ENCODE measurements at regions not wholly inside any gene's neighbourhood (a gene's known extent, or its start where the extent isn't known, plus 50 kb on each side); places are given as distances from the start of the nearest gene placed in this dataset.
"Not testable (repeated sequence)": the region's sequence is repeated elsewhere in the genome, so short reads cannot be mapped to it uniquely, and the experiment has no call there.

DNA sequence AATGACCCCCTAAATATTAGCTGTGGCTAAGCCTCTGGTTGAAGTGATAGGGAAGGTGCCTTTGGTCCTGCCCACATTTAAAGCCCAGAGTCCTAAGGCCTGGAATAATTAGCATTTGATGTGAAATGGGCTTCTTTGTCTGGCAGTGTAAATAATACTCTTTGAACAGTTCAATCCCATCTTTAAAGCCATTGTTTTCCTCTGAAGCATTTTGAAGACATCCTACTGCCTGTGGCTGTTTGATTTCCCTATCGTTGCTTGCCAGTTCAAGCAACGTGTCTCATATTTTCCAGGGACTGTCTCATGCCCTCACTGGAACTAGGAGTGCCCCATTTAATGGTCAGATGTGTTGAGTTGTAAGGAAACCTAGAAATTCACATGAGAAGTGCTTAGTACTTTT, 89.3 kb upstream of the BTN3A2 start:
- no peak for TF ChIP-seq POLR2A (IDR thresholded peaks at IDR 0.05; ENCODE audit: extremely low read depth, insufficient read length)
- TF ChIP-seq, protein P1, sequence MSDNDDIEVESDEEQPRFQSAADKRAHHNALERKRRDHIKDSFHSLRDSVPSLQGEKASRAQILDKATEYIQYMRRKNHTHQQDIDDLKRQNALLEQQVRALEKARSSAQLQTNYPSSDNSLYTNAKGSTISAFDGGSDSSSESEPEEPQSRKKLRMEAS (IDR thresholded peaks at IDR 0.05; ENCODE audit: low read depth, low read length) = no peak
- no peak overlapping the region for H3K4me3 ChIP-seq (ENCODE audit: low read depth, low read length)
- no peak for DNase-seq (ENCODE audit: low read depth)

DNA sequence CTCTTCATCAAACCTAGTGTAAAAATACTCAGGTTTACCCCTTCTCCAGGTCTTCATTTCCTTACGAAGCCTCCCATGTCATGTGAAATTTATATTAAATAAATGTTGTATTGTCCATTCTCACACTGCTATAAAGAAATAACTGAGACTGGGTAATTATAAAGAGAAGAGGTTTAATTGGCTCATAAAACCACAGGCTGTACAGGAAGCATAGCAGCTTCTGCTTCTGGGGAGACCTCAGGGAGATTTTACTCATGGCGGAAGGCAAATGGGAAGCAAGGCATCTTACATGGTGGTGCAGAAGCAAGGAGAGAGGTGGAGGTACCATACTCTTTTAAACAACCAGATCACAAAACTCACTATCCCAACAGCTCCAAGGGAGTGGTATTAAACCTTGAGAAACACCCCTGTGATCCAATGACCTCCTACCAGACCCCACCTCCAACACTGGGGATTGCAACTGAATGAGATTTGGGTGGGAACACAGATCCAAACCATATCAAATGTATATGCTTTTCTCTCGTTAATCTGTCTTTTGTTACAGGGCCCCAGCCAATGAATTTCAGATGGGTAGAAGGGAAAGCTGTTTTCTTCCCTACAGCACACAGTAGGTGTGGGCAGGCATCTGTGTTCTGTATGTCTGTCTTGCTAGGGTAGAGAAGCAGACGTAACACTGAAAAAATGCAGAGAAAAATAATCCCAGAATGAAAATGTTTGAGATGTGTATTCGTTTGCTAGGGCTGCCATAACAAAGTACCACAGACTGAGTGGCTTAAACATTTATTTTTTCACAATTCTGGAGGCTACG, 88.0 kb upstream of the BTN3A2 start:
- no peak for TF ChIP-seq POLR2A (IDR thresholded peaks at IDR 0.05; ENCODE audit: extremely low read depth, insufficient read length)
- no peak for TF ChIP-seq MYC (IDR thresholded peaks at IDR 0.05; ENCODE audit: low read depth, low read length)
- TF ChIP-seq, protein P2, sequence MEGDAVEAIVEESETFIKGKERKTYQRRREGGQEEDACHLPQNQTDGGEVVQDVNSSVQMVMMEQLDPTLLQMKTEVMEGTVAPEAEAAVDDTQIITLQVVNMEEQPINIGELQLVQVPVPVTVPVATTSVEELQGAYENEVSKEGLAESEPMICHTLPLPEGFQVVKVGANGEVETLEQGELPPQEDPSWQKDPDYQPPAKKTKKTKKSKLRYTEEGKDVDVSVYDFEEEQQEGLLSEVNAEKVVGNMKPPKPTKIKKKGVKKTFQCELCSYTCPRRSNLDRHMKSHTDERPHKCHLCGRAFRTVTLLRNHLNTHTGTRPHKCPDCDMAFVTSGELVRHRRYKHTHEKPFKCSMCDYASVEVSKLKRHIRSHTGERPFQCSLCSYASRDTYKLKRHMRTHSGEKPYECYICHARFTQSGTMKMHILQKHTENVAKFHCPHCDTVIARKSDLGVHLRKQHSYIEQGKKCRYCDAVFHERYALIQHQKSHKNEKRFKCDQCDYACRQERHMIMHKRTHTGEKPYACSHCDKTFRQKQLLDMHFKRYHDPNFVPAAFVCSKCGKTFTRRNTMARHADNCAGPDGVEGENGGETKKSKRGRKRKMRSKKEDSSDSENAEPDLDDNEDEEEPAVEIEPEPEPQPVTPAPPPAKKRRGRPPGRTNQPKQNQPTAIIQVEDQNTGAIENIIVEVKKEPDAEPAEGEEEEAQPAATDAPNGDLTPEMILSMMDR (IDR thresholded peaks at IDR 0.05; ENCODE audit: low read depth, low read length) = no peak
- TF ChIP-seq, protein P1 (IDR thresholded peaks at IDR 0.05; ENCODE audit: low read depth, low read length) = no peak
- no peak for DNase-seq (ENCODE audit: low read depth)
- no peak overlapping the region for H3K4me3 ChIP-seq (ENCODE audit: low read depth, low read length)

DNA sequence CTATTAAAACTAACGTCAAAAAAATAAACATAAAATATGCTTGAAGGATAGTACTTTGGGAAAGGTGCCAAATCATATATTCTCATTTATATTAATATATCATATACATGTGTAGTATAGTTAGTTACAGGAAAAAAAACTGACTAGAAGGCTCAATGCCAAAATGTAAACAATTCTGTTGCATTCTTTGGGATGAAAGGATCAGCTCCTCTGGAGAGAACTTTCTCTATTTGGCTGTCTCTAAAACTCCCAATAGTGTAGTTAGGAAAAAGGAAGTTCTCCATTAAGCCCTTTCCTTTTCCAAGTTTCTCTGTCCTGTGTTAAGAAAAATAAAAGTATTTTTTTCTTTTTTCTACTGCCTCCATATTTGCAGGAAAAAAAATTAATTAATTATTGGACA, 86.5 kb upstream of the BTN3A2 start:
- TF ChIP-seq, protein P2 (IDR thresholded peaks at IDR 0.05; ENCODE audit: low read depth, low read length) = no peak
- TF ChIP-seq POLR2A (IDR thresholded peaks at IDR 0.05; ENCODE audit: extremely low read depth, insufficient read length) = no peak
- TF ChIP-seq MYC (IDR thresholded peaks at IDR 0.05; ENCODE audit: low read depth, low read length) = no peak
- TF ChIP-seq, protein P1 (IDR thresholded peaks at IDR 0.05; ENCODE audit: low read depth, low read length) = no peak
- no peak overlapping the region for H3K4me3 ChIP-seq (ENCODE audit: low read depth, low read length)
- DNase-seq (ENCODE audit: low read depth) = no peak

DNA sequence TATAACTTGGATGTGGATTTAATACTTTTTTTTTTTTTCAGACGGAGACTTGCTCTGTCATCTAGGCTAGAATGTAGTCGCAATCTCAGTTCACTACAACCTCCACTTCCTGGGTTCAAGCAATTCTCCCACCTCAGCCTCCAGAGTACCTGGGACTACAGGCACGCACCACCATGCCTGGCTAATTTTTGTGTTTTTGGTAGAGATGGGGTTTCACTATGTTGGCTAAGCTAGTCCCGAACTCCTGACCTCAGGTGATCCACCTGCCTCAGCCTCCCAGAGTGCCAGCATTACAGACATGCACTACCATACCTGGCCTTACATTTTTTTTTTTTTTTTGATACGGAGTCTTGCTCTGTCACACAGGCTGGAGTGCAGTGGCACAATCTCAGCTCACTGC, 85.6 kb upstream of the BTN3A2 start:
- H3K4me3 ChIP-seq (ENCODE audit: low read depth, low read length); DNase-seq (ENCODE audit: low read depth): not testable (repeated sequence)

DNA sequence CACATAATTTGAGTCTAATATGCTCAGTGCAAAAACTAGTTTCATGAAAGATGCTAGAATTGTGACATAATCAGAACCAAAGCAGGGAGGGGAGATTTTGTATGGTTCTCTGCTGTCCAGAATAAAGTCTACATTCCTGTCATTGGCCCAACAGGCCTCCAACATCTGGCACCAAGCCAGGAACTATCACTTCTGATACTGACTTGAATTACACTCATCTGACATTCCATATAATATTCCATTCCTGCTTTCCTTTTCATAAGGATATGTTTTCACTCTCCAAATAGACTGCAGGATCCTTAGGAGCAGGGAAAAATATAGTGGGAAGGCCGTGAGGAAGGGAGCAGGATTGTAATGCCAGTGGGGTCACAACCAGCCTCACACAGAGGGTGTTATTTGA, 84.6 kb upstream of the BTN3A2 start:
- DNase-seq (ENCODE audit: low read depth) = no peak
- TF ChIP-seq MYC (IDR thresholded peaks at IDR 0.05; ENCODE audit: low read depth, low read length) (no peak), POLR2A (IDR thresholded peaks at IDR 0.05; ENCODE audit: extremely low read depth, insufficient read length) (no peak)
- TF ChIP-seq, protein P1 (IDR thresholded peaks at IDR 0.05; ENCODE audit: low read depth, low read length) = no peak
- TF ChIP-seq, protein P2 (IDR thresholded peaks at IDR 0.05; ENCODE audit: low read depth, low read length) = no peak
- no peak overlapping the region for H3K4me3 ChIP-seq (ENCODE audit: low read depth, low read length)

DNA sequence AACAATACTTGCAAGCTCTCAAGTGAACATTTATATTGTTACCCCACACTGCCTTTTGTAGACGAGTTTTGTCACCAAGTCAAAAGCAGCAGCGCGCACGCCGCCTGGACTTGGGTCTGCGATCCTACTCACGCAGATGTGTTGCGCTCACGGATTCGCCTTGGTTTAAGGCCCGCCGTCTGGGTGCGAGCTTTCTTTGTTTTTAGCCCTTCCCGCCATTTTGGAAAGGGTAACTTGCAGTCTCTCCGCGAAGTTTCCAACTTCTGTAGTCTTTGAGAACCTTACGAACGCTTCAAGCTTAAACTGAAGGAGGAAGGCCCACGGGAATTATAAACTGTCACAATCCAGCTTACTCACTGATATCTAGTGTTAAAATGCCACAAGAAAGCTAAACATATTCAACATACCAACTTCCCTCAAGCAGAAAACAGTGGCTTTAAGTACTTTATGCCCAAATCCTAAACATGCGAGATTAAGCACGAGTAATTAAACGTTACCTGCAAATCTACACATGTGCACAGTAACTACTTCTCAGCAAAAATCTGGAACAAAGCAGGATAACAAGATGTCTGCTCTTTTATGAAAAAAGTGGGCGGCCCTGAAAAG, 80.4 kb upstream of the BTN3A2 start:
- DNase-seq (ENCODE audit: low read depth) = peak; percentile 80

More for the DNA sequence above, 80.4 kb upstream of the BTN3A2 start:
- TF ChIP-seq, protein P1 (IDR thresholded peaks at IDR 0.05; ENCODE audit: low read depth, low read length) = no peak; the same call in 1 of the 2 replicates
- TF ChIP-seq, protein P2 (IDR thresholded peaks at IDR 0.05; ENCODE audit: low read depth, low read length) = no peak
- TF ChIP-seq POLR2A (IDR thresholded peaks at IDR 0.05; ENCODE audit: extremely low read depth, insufficient read length) (no peak), MYC (IDR thresholded peaks at IDR 0.05; ENCODE audit: low read depth, low read length) (no peak)
- peak overlapping the region; percentile 82 for H3K4me3 ChIP-seq (ENCODE audit: low read depth, low read length)
